ENCODE measurements at regions not wholly inside any gene's neighbourhood (a gene's known extent, or its start where the extent isn't known, plus 50 kb on each side); places are given as distances from the start of the nearest gene placed in this dataset.

- no peaks in the 10 kb centered on the region for H3K9me3 ChIP-seq (ENCODE audit: low read length)
- no peaks in the 10 kb centered on the region for H3K27me3 ChIP-seq (ENCODE audit: low read length)
- no peaks in the 10 kb centered on the region for H3K79me2 ChIP-seq (ENCODE audit: low read length)
- no peak overlapping the region for H3K4me3 ChIP-seq (ENCODE audit: low read length)
- intact Hi-C loops (cut with micrococcal nuclease): no loop called here
- no peaks in the 10 kb centered on the region for H3K4me1 ChIP-seq (ENCODE audit: insufficient read depth, low read length)
- no peaks in the 10 kb centered on the region for H3K36me3 ChIP-seq (ENCODE audit: low read depth, low read length)
- POLR2A ChIA-PET (ENCODE audit: unreplicated experiment): no interaction called here
- DNase-seq: no peak
- no TSS peak for BruUV-seq (replicated peaks)
- no peak overlapping the region for H3K9ac ChIP-seq (ENCODE audit: low read length)
- no peak overlapping the region for H3K27ac ChIP-seq (ENCODE audit: low read length)
- no peaks in the 10 kb centered on the region for H4K20me1 ChIP-seq (ENCODE audit: low read length)
- no peak for ATAC-seq
- no peaks in the 10 kb centered on the region for H3F3A ChIP-seq (ENCODE audit: low read length, unreplicated experiment)
- no peak overlapping the region for H2AFZ ChIP-seq (ENCODE audit: low read length)
- H3K9me2 ChIP-seq (replicated peaks; ENCODE audit: low read length): no peaks in the 10 kb centered on the region
- CTCF ChIA-PET: no interaction called here
- H3K4me2 ChIP-seq (ENCODE audit: low read length): no peak overlapping the region
- TF ChIP-seq, protein P1, sequence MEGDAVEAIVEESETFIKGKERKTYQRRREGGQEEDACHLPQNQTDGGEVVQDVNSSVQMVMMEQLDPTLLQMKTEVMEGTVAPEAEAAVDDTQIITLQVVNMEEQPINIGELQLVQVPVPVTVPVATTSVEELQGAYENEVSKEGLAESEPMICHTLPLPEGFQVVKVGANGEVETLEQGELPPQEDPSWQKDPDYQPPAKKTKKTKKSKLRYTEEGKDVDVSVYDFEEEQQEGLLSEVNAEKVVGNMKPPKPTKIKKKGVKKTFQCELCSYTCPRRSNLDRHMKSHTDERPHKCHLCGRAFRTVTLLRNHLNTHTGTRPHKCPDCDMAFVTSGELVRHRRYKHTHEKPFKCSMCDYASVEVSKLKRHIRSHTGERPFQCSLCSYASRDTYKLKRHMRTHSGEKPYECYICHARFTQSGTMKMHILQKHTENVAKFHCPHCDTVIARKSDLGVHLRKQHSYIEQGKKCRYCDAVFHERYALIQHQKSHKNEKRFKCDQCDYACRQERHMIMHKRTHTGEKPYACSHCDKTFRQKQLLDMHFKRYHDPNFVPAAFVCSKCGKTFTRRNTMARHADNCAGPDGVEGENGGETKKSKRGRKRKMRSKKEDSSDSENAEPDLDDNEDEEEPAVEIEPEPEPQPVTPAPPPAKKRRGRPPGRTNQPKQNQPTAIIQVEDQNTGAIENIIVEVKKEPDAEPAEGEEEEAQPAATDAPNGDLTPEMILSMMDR (conservative IDR thresholded peaks at IDR 0.05; ENCODE audit: low read depth, low read length): no peak
- TF ChIP-seq EZH2 (IDR thresholded peaks at IDR 0.05; ENCODE audit: low read length, unreplicated experiment) (no peak), EZH2phosphoT487 (IDR thresholded peaks at IDR 0.05; ENCODE audit: borderline replicate concordance, low read length) (no peak)
Measured at GRCh38 chr2:188096910-188097309, 194.8 kb upstream of the GULP1 start.

GRCh38 chr2:188102881-188103280, 188.8 kb upstream of the GULP1 start:
- Histone ChIP-seq H3K27me3 (ENCODE audit: low read length) (no peaks in the 10 kb centered on the region), H3K9me2 (replicated peaks; ENCODE audit: low read length) (no peaks in the 10 kb centered on the region), H3K4me3 (ENCODE audit: low read length) (no peak overlapping the region), H4K20me1 (ENCODE audit: low read length) (no peaks in the 10 kb centered on the region), H3K27ac (ENCODE audit: low read length) (no peak overlapping the region), H3K4me2 (ENCODE audit: low read length) (no peak overlapping the region), H3K36me3 (ENCODE audit: low read depth, low read length) (no peaks in the 10 kb centered on the region), H3K9ac (ENCODE audit: low read length) (no peak overlapping the region), H3F3A (ENCODE audit: low read length, unreplicated experiment) (no peaks in the 10 kb centered on the region), H2AFZ (ENCODE audit: low read length) (no peak overlapping the region), H3K9me3 (ENCODE audit: low read length) (no peaks in the 10 kb centered on the region), H3K4me1 (ENCODE audit: insufficient read depth, low read length) (no peaks in the 10 kb centered on the region), H3K79me2 (ENCODE audit: low read length) (no peaks in the 10 kb centered on the region)
- CTCF ChIA-PET: no interaction called here
- DNase-seq: no peak
- no TSS peak for BruUV-seq (replicated peaks)
- no peak for ATAC-seq
- intact Hi-C loops (cut with micrococcal nuclease): no loop called here
- TF ChIP-seq EZH2phosphoT487 (IDR thresholded peaks at IDR 0.05; ENCODE audit: borderline replicate concordance, low read length): no peak
- TF ChIP-seq, protein P1 (conservative IDR thresholded peaks at IDR 0.05; ENCODE audit: low read depth, low read length): 0 out of 2 replicates have a peak, but pooled peaks have one; percentile 11
- POLR2A ChIA-PET (ENCODE audit: unreplicated experiment): no interaction called here

DNA sequence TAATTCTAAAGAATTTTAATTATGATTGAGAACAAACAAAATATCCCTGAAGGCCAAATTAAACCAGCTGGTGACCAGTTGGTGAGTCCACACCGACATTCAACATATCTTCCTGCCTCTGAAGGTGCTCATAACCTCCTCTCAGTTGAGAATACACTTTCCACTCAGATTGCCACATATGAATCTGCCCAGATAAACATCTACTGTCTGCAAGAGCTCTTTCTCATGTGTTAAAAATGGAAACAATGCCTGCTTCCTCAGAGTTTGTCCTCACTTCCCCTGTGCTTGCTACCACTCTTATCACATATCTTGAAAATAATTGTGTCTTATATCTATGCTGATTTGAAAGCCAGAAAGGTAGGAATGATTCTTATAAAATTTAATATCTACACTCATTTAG, 177.7 kb upstream of the GULP1 start:
- no peaks in the 10 kb centered on the region for H3K9me3 ChIP-seq (ENCODE audit: low read length)
- no peak overlapping the region for H3K4me2 ChIP-seq (ENCODE audit: low read length)
- ATAC-seq (no peak), DNase-seq (no peak)
- H3K9me2 ChIP-seq (replicated peaks; ENCODE audit: low read length): no peaks in the 10 kb centered on the region
- H3K27me3 ChIP-seq (ENCODE audit: low read length): no peaks in the 10 kb centered on the region
- no peaks in the 10 kb centered on the region for H3F3A ChIP-seq (ENCODE audit: low read length, unreplicated experiment)
- no peak overlapping the region for H3K9ac ChIP-seq (ENCODE audit: low read length)
- no peak overlapping the region for H3K4me3 ChIP-seq (ENCODE audit: low read length)
- H3K27ac ChIP-seq (ENCODE audit: low read length): no peak overlapping the region
- no peaks in the 10 kb centered on the region for H3K36me3 ChIP-seq (ENCODE audit: low read depth, low read length)
- no TSS peak for BruUV-seq (replicated peaks)
- H2AFZ ChIP-seq (ENCODE audit: low read length): no peak overlapping the region
- H3K79me2 ChIP-seq (ENCODE audit: low read length): no peaks in the 10 kb centered on the region
- TF ChIP-seq, protein P1 (conservative IDR thresholded peaks at IDR 0.05; ENCODE audit: low read depth, low read length): no peak
- no peak for TF ChIP-seq EZH2 (IDR thresholded peaks at IDR 0.05; ENCODE audit: low read length, unreplicated experiment)
- TF ChIP-seq EZH2phosphoT487 (IDR thresholded peaks at IDR 0.05; ENCODE audit: borderline replicate concordance, low read length): no peak
- no peaks in the 10 kb centered on the region for H4K20me1 ChIP-seq (ENCODE audit: low read length)
- CTCF ChIA-PET: no interaction called here
- H3K4me1 ChIP-seq (ENCODE audit: insufficient read depth, low read length): no peaks in the 10 kb centered on the region
- POLR2A ChIA-PET (ENCODE audit: unreplicated experiment): no interaction called here
- intact Hi-C loops (cut with micrococcal nuclease): no loop called here

Data from PC-3 (cell line).